GM18867 (cell line): ENCODE measurements at regions not wholly inside any gene's neighbourhood (a gene's known extent, or its start where the extent isn't known, plus 50 kb on each side); places are given as distances from the start of the nearest gene placed in this dataset.
A peak's percentile ranks its signal among the peaks of the same experiment; 100 is the strongest.

Source experiments
- ATAC-seq: cut with Tn5 transposase; IDR thresholded peaks from one replicate; pipeline ENCODE4 v1.9.1; 2021; ENCODE audit warnings: mild to moderate bottlenecking, moderate library complexity; ENCODE audit not compliant: unreplicated experiment

- no peak for ATAC-seq
Measured at GRCh38 chr7:85529201-85529600, 342.3 kb upstream of the SEMA3D start.

GRCh38 chr7:85528581-85528980 lies 341.7 kb upstream of the SEMA3D start:
- ATAC-seq, result no peak

GRCh38 chr7:85525676-85526075 lies 338.8 kb upstream of the SEMA3D start:
- ATAC-seq, result no peak

- no peak for ATAC-seq
Measured at GRCh38 chr7:85522070-85522469, 335.2 kb upstream of the SEMA3D start.

GRCh38 chr7:85521108-85521694 lies 334.3 kb upstream of the SEMA3D start:
- no peak for ATAC-seq

GRCh38 chr7:85520175-85520574 lies 333.3 kb upstream of the SEMA3D start:
- no peak for ATAC-seq

- no peak for ATAC-seq
Measured at GRCh38 chr7:85516675-85517074, 329.8 kb upstream of the SEMA3D start.

GRCh38 chr7:85512790-85513189 lies 325.9 kb upstream of the SEMA3D start:
- no peak for ATAC-seq

GRCh38 chr7:85510287-85510686 lies 323.4 kb upstream of the SEMA3D start:
- ATAC-seq, result no peak

GRCh38 chr7:85509476-85509875 lies 322.6 kb upstream of the SEMA3D start:
- ATAC-seq, result no peak

- no peak for ATAC-seq
Measured at GRCh38 chr7:85508642-85509410, 322.0 kb upstream of the SEMA3D start.

GRCh38 chr7:85498031-85498430 lies 311.2 kb upstream of the SEMA3D start:
- no peak for ATAC-seq

- no peak for ATAC-seq
Measured at GRCh38 chr7:85489498-85489897, 302.6 kb upstream of the SEMA3D start.

GRCh38 chr7:85488406-85488805 lies 301.6 kb upstream of the SEMA3D start:
- no peak for ATAC-seq

- ATAC-seq, result no peak
Measured at GRCh38 chr7:85483177-85483576, 296.3 kb upstream of the SEMA3D start.

- ATAC-seq, result no peak
Measured at GRCh38 chr7:85480666-85481065, 293.8 kb upstream of the SEMA3D start.

- no peak for ATAC-seq
Measured at GRCh38 chr7:85479918-85480643, 293.2 kb upstream of the SEMA3D start.

GRCh38 chr7:85478530-85478929 lies 291.7 kb upstream of the SEMA3D start:
- ATAC-seq, result no peak

- no peak for ATAC-seq
Measured at GRCh38 chr7:85475476-85475875, 288.6 kb upstream of the SEMA3D start.

- no peak for ATAC-seq
Measured at GRCh38 chr7:85475071-85475470, 288.2 kb upstream of the SEMA3D start.

GRCh38 chr7:85474234-85474633 lies 287.4 kb upstream of the SEMA3D start:
- ATAC-seq, result peak; percentile 84

- ATAC-seq, result peak; percentile 37
Measured at GRCh38 chr7:85471740-85472139, 284.9 kb upstream of the SEMA3D start.
